ENCODE measurements at regions not wholly inside any gene's neighbourhood (a gene's known extent, or its start where the extent isn't known, plus 50 kb on each side); places are given as distances from the start of the nearest gene placed in this dataset.
"Not testable (repeated sequence)": the region's sequence is repeated elsewhere in the genome, so short reads cannot be mapped to it uniquely, and the experiment has no call there.

- not testable (repeated sequence) for TF ChIP-seq CTCF, POLR2A (IDR thresholded peaks at IDR 0.05)
These were observed 1238.6 kb downstream of the OLFM4 start for GRCh38 chr13:54267253-54267668.

Data from heart left ventricle (tissue), 13 donors.